HG03565 (cell line): ENCODE measurements at regions not wholly inside any gene's neighbourhood (a gene's known extent, or its start where the extent isn't known, plus 50 kb on each side); places are given as distances from the start of the nearest gene placed in this dataset.

Experiments used
- ATAC-seq: cut with Tn5 transposase; IDR thresholded peaks from one replicate; pipeline ENCODE4 v1.9.1; 2021; ENCODE audit warnings: mild to moderate bottlenecking, moderate library complexity; ENCODE audit not compliant: unreplicated experiment

DNA sequence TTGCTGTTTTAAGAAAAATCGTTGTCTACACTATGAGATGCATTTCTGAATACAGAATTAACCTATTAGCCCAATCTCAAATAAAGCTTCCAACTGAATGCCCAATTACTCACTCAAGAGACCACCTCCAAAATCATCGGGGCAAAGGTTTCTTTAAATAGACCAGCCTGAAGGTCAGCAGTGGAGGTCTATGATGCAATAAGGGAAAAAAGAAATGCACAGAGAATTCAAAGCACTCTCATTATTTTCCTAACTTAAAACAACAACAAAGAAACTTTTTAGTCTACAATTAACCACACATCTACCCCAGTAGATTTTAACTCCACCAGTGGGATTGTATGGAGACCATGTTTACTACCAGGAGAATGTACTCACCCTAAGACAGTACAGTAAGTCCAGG lies 657.7 kb upstream of the CCDC54 start:
- ATAC-seq: no peak

- no peak for ATAC-seq
Observed at GRCh38 chr3:106720510-106720909, 656.7 kb upstream of the CCDC54 start.

DNA sequence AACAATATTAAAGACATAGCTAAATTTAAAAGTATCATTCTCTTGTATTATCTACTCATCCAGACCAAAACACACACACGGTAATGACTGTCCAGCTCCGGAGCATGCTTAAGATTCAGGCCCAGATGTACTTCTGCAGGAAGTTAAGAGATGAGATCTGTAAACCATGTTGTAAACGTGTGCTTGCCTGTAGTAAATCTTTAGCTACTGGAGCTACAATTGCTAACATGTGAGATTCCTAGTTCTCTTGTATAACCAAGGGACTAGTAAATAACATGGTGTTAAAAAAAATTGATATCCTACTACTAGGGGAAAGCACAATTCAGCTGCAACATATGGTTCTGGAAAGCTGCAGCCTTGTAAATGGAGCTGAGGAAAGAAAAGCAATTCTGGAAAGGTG lies 651.7 kb upstream of the CCDC54 start:
- no peak for ATAC-seq

GRCh38 chr3:106728315-106729098 lies 648.7 kb upstream of the CCDC54 start:
- no peak for ATAC-seq

- no peak for ATAC-seq
Observed at GRCh38 chr3:106729481-106729880, 647.8 kb upstream of the CCDC54 start.

DNA sequence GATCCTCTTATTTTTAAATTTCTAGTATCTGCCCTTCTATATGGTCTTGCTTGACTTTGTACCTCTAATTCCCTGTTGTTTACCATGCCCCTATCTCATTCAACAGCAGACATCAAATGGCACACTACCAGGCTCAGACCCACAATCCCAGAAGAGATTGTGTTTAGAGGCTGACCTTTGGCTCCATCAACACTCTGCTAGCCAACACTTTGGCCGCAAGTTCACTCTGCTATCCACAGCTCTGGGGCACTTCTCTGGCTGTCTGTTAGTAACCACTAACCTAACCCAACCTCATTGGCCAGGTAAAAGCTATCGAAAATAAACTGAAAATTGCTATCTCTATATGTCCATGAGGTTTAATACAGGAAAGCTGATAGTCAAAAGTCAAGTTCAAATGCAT lies 646.0 kb upstream of the CCDC54 start:
- no peak for ATAC-seq

GRCh38 chr3:106734712-106735111 lies 642.5 kb upstream of the CCDC54 start:
- no peak for ATAC-seq

DNA sequence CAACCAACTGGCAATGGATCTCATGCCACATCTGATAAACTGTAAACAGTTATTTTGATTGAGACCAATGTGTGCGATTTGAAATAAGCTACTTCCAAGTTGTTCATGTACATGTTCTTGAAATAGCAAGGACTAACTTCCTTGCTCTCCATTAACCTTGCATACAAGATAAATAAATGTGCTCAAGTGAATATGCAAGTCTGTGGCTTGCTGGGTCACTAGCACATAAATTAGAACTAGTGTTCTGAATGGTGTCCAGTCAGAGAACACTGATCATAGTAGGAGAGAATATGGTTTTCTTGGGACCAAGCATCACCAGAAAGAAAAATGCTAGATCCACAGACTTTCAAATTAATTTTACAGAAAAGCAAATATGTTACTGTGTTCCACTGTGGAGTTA lies 640.0 kb upstream of the CCDC54 start:
- no peak for ATAC-seq

DNA sequence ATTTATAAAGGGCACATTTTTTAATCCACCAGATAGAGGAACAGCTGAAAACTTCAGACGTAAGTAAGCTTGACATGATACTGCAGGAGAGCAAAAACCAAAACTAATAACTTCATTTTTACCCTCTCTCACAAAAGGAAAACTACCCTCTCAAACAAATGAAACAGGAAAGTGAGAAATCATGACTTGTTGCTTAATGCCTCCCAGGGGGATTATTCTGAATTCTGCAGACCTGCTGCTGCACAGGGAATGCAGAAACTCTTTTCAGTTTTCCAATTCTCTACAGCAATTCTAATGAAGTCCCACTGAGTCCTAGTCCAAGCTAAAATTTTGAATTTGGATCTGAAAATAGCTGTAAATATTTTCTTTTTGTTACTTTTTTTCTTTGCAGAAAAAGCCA lies 637.1 kb upstream of the CCDC54 start:
- ATAC-seq: no peak

- ATAC-seq: no peak
Observed at GRCh38 chr3:106745344-106746168, 631.7 kb upstream of the CCDC54 start.

DNA sequence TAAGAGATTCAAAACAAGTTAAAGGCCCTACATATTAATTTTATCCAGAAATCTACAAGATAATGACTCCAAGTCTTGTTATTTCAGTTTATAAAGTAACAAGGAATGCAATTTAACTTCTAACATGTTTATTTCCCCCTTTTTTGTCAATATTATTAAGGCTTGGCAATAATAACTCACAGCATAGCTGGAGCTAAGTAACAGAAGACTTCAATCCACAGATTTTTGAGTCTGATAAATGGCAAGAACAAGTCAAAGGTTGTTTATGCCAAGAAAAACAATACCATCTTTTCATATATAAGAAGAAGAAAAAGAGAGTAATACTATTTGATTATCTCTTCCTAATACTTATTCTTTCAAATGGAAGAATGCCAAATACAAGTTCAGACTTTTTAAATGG lies 631.0 kb upstream of the CCDC54 start:
- ATAC-seq: no peak

- ATAC-seq: no peak
Observed at GRCh38 chr3:106748472-106749262, 628.6 kb upstream of the CCDC54 start.

- ATAC-seq: no peak
Observed at GRCh38 chr3:106750092-106750491, 627.1 kb upstream of the CCDC54 start.

DNA sequence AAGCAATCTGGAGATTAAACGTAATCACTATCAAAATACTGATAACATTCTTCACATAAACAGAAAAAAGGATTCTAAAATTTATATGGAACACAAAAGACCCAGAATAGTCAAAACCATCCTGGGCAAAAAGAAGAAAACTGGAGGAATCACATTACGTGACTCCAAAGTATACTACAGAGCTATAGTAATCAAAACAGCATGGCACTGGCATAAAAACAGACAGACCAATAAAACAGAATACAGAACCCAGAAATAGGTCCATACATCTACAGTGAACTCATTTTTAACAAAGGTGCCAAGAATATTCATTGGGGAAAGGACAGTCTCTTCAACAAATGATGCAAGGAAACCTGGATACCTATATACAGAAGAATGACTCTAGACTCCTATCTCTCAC lies 621.9 kb upstream of the CCDC54 start:
- ATAC-seq: no peak

DNA sequence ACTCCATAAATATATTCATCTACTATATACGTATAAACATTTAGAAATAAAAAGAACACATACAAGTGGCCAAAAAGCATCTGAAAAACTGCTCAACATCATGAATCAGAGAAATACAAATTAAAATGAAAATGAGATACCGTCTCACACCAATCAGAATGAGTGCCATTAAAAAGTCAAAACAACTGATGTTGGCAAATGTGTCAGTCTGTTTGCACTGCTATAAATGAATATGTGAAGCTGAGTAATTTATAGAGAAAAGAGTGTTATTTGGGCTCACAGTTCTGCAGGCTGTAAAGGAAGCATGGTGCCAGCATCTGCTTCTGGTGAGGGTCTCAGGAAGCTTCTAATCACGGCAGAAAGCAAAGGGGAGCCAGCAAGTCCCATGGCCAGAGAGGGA lies 620.3 kb upstream of the CCDC54 start:
- no peak for ATAC-seq

DNA sequence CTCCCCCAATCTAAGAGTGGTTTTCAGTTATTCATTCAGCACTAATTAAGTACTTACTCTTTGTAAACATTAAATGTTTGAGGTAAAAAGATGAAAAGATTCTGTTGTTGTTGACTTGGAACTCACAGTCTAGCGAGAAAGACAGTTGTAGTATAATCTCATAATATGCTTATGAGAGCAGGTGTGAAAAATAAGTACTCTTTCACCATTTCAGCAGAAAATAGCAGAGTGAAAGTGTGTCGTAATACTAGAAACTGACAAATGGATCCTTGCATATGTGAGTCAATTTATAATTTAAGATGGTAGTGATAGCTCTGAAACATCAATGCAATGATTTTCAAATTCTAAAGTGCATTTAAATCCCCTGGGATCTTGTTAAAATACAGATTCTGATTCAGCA lies 618.8 kb upstream of the CCDC54 start:
- no peak for ATAC-seq

- no peak for ATAC-seq
Observed at GRCh38 chr3:106759731-106760130, 617.5 kb upstream of the CCDC54 start.

DNA sequence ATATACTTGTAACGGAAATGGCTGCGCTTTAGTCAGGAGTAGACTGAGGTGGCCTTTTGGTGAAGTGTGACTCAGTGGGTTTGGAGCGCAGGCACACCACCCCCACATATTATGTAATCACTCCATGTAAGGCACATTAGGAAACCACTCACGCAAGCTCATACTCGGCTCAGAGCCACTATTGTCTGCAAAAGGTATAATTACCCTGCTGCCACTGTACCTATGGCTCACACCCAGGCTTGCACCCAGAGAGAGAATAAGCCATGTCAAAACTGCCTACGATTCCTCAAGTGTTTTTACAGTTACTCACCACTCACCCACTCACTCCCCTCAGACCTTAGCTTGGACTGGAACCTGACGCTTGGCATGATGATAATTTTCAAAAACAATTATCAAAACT lies 611.9 kb upstream of the CCDC54 start:
- no peak for ATAC-seq

- no peak for ATAC-seq
Observed at GRCh38 chr3:106768941-106769480, 608.2 kb upstream of the CCDC54 start.

- ATAC-seq: no peak
Observed at GRCh38 chr3:106773795-106774194, 603.4 kb upstream of the CCDC54 start.

GRCh38 chr3:106783231-106783630 lies 594.0 kb upstream of the CCDC54 start:
- ATAC-seq: no peak
